Activated effector memory CD4-positive, alpha-beta T cell treated with Interleukin-2 at 50 U/mL for 16 hours (primary cell): ENCODE measurements at regions not wholly inside any gene's neighbourhood (a gene's known extent, or its start where the extent isn't known, plus 50 kb on each side); places are given as distances from the start of the nearest gene placed in this dataset.
"Not testable (repeated sequence)": the region's sequence is repeated elsewhere in the genome, so short reads cannot be mapped to it uniquely, and the experiment has no call there.

Experiments
- DNase-seq: peaks from one replicate; pipeline ENCODE4 v3.0.0-alpha.2; 2020

DNA sequence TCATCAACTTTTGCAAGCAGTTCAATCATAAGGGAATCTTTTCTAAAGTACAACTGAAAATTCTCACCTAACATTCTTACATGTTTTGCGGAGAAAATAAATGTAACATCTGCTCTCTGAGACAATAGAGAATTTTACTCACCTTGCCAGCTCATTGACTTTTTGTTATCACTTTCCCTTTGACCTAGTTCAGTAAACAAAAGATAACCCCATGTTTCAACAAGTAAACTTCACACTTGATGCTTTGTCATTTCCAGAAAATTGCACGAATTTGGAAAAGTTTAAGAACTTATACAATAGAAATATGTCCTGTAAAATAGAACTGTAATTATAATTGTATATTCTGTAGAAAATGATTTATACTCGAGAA lies 1110.0 kb upstream of the ACVR2A start:
- no peak for DNase-seq

- DNase-seq, result no peak
These were observed 1110.6 kb upstream of the ACVR2A start for GRCh38 chr2:146734042-146734820.

DNA sequence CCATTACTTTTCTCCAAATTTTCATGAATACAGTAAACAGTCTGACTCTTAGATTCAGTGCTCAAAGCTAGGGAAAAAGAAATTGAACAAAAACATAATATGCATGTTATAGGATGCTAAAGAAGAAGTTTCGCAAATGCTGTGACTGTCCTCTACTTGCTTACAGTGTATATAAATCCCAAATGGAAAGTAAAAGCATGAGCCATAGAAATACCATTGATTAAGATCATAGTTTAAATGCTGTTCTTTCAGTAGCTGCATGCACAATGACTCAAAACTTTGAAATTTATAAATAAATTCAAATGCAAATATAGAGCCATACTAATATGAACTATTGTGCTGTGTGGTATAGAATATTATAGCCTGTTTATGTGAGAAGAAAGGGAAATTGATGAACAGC lies 1113.9 kb upstream of the ACVR2A start:
- no peak for DNase-seq

DNA sequence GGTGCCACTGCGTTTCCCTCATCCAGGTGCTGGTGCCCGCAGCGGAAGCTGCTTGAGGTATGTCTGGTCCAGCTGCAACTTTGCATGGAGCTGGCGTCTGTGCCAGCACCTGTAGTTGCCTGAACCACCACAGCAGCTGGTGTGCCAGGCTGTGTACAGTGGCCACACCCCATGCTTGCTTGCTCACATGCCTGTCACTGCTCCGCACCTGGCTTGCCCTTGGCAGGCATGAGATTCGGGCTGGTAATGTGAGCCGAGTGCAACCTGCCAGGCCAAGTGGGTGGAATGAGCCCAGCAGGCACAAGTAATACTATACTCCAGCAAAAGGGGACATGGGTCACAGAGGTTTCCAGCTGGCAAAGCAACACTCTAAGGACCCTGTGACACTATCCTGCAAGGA lies 1123.3 kb upstream of the ACVR2A start:
- DNase-seq, result no peak

DNA sequence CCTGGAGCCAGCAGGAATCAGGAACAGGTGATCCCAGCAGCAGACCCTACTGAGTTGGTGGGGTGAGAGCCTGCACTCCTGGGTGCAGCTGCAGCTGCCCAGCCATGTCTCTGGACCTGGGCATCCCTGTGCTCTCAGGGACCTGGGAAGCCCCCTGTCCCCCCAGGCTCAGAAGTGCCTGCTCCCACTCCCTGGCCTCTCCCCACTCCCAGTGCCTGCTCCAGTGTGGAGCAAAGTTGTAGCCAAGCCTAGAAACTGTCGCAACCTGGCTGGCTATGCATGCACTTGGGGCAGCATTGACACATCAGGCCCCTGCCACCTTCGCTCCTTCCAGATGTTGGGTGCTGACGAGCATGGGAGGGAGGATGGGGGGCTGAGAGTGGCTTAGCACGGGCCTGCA lies 1124.7 kb upstream of the ACVR2A start:
- no peak for DNase-seq

DNA sequence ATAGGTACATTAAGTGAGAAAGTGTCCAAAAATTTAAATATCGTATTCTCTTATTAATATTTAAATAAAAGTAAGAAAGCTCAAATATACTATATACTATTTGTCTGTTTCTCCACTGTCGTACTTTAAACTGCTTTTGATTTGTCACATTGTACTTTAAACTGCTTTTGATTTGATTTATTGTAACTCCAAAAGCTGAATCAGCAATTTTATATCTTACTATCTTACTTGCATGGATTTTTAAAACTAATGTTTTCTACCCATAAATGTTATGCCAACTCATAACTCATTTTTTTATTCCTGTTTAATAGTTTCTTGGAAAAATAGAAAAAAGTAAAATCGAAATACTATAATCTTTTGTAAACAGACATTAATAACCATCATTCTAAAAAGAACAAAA lies 1128.2 kb upstream of the ACVR2A start:
- no peak for DNase-seq

- DNase-seq, result no peak
These were observed 1135.8 kb upstream of the ACVR2A start for GRCh38 chr2:146709004-146709403.

GRCh38 chr2:146701183-146701582 lies 1143.6 kb upstream of the ACVR2A start:
- DNase-seq, result no peak

DNA sequence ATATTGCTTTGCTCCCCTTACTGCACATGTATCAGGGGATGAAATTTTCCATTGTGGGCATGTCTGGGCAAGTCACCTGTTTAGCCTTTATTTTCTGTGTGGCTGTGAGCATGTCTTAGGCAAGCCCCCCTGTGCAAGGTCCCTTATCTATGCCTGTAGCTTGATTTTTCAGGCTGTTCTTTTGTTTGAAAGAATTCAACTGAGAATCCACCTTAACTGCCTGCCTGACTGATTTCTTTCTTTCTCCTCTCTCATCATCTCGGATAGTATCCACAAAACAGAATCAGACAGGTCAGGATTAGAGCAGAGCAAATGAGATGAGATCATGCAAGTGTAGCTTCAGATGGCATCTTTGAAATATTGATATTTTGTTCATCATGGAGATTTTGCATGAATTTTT lies 1147.5 kb upstream of the ACVR2A start:
- DNase-seq, result no peak

- not testable (repeated sequence) for DNase-seq
These were observed 1148.0 kb upstream of the ACVR2A start for GRCh38 chr2:146696787-146697186.

GRCh38 chr2:146681991-146682390 lies 1162.8 kb upstream of the ACVR2A start:
- DNase-seq, result no peak

- no peak for DNase-seq
These were observed 1166.3 kb upstream of the ACVR2A start for GRCh38 chr2:146678516-146678915.

DNA sequence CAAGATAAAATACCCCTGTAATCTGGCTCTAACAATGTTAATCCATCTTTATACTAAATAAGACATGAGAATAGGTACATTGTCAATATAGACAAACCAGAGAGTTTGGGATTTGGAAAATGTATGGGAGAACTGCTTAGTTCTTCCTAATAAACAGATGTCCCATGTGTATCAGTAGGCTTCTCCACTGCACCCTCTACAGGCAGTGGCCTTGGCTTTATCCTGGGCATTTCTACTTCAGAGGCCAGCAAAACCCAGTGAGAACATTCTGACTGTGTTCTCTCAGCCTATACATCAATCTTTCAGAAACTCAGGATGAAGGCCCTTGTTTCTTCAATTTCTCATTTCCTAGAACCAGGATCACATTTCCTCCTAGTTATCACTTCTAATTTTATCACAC lies 1167.5 kb upstream of the ACVR2A start:
- DNase-seq, result no peak

DNA sequence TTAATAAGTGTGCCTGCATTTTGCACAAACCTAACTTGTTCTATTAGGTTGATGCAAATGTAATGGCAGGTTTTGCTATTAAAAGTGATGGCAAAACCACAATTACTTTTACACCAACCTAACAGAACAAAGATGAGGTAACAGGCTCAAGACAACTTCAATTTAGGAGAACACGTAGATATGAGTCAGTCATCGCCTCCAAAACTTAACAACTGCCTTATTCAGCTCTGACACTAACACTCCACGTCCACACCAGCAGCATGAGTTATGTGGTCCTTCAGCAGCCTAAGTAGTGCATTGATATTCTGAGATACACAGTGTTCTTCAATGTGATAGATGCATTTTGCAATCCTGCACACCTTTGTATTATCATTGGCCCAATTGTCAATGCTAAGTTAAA lies 1175.1 kb upstream of the ACVR2A start:
- DNase-seq, result no peak

- no peak for DNase-seq
These were observed 1178.5 kb upstream of the ACVR2A start for GRCh38 chr2:146666340-146666739.

DNA sequence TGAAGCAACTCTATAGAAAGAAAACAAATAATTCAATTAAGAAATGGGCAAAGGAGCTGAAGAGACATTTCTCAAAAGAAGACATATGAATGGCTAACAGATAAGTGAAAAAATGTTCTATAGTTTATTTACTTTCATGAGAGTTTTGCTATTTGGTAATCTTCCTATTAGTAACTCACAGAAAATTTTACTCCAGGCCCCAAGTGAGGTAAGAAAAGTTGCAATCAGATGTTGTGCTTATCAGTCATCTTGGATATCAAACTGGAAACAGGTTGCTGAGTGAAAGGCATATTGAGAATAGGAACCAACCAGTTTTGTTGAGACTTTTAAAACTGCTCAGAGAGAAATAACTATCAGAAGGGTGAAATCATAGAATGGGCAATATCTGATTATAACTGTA lies 1179.0 kb upstream of the ACVR2A start:
- no peak for DNase-seq

DNA sequence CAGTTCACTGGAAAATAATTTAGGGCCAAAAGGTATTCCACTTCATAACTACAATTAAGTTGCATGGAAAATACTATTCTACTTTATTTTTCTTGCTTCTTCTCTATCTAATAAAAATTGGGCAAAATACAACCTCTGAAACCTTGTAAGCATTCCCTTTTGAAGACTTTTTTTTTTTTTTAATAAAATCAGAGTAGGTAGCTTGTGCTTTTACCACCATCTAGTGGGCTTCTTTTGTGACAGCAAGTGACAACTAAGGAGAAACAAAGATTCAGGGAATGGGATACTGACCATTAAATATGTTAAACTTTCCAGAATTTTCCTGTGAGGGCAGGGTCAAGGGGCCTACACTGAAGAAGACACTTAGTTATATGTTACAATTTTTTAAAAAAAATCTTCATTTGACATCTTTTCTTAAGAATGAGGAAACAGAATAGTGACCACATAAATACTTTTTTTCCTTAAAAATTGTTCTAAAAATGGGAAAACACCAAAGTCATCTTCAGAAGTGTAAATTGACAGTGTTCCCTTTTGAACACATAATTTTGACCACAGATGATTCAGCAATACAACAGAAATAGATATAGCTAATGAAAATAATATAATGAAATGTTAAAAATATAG lies 1183.2 kb upstream of the ACVR2A start:
- no peak for DNase-seq

DNA sequence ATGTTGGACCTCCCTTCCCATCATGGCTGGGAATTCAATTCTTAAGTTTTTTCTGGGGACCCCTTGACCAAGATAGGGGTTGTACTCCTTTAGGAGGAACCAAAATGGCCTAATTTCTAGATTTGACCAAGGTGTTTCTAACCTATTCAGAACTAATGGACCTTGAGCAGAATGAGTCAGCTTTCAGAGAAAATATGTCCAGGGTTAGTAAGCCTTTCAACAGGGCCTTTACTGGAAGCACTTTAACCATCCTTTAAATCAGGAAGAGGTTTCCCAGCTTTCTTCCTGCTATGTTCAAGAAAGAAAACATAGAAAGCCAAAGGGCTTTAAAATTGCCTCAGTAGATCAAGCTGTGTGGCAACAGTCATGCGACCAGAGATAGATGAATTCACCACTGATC lies 1184.9 kb upstream of the ACVR2A start:
- no peak for DNase-seq

GRCh38 chr2:146652311-146652710 lies 1192.5 kb upstream of the ACVR2A start:
- DNase-seq, result no peak

- no peak for DNase-seq
These were observed 1193.5 kb upstream of the ACVR2A start for GRCh38 chr2:146651361-146651760.

- no peak for DNase-seq
These were observed 1202.8 kb upstream of the ACVR2A start for GRCh38 chr2:146642066-146642465.

DNA sequence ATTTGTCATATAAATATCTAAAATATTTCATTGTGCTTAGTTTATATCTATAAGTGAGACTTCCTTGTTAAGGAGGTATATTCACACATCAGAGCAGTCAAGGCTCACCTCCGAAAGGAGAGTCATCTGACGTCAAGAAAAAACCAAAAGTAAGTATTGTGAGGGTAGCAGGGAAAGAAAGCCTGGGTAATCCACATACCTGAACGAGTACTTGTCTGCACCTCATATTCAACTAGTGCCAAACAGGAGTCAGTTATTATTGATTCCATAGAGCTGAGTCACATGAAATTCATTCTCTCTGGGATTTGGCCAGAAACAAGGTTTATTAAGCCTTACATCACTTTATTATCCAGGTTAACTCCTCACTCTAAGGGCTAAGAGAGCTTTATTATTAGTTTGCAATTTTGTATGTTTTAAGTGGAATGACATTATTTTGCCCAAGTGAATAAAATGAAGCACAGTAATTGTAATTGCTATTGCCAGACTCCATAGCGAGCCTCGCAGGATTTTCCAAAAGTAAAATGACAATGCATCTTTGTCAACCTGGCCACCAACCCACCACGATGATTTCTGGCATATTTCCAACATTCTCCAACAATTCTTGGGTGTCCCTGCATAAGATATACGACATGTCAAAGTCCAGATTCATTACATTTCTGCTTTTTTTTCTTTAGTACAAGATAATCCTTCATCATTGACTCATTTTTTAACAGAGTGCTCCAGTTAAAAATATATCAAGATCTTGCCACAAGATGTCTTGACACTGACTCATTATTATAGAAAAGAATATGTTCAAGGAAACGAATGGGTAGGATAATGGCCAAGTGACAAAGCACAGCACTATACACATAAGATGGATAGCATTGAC lies 1210.4 kb upstream of the ACVR2A start:
- DNase-seq, result no peak

GRCh38 chr2:146633159-146633558 lies 1211.7 kb upstream of the ACVR2A start:
- no peak for DNase-seq

GRCh38 chr2:146632707-146633106 lies 1212.1 kb upstream of the ACVR2A start:
- DNase-seq, result no peak
